DMS53 treated with DMSO at 0.1 percent for 48 hours (cell line): ENCODE measurements at regions not wholly inside any gene's neighbourhood (a gene's known extent, or its start where the extent isn't known, plus 50 kb on each side); places are given as distances from the start of the nearest gene placed in this dataset.
A peak's percentile ranks its signal among the peaks of the same experiment; 100 is the strongest.
"Not testable (repeated sequence)": the region's sequence is repeated elsewhere in the genome, so short reads cannot be mapped to it uniquely, and the experiment has no call there.

Source experiments
- DNase-seq: peaks from one replicate; lab custom pipeline; 2025; ENCODE audit not compliant: unreplicated experiment; lab: John Stamatoyannopoulos, UW

DNA sequence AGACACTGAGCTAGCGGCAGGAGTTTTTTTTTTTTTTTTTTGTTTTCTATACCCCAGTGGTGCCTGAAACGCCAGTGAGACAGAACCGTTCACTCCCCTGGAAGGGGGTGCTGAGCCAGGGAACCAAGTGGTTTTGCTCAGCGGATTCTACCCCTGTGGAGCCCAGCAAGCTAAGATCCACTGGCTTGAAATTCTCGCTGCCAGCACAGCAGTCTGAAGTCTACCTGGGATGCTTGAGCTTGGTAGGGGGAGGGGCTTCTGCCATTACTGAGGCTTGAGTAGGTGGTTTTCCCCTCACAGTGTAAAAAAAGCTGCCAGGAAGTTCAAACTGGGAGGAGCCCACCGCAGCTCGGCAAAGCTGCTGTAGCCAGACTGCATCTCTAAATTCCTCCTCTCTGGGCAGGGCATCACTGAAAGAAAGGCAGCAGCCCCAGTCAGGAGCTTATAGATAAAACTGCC, 173.0 kb downstream of the DMAC1 start:
- not testable (repeated sequence) for DNase-seq

DNA sequence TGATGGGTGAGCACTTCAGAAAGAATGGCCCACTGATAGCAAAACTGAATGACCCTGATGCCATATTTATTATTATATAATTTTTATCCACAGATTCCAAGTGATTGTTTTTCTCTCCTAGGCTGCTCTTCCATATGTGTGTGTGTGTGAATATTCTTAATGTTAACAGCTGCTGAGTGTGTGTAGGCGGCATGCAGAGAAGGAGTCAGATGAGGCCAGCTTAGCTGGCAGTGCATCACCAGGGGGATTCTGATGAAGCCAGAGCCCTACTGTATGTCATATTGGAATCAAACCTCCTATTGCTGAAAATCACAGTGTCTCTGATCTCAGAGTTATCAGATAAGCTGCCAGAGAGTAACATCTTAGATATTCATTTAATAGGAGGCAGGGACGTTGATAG, 177.1 kb downstream of the DMAC1 start:
- no peak for DNase-seq

DNA sequence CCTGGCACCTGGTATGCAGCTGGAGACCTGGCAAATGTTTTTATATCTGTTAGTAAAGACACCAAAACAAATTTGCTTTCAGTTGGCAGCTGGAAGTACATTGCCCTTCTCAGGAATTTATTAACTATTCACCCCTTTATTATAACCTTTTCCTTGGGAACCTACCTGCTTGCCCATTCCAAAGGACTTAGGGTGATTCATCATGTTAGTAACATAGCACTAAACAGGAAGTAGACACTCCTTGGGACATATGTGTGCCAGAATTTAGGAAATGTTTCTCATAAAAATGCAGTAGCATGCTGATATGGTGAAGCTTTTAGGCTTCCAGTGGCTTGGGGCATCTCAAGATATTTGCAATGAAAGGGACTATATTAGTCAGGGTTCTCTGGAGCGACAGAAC, 184.2 kb downstream of the DMAC1 start:
- no peak for DNase-seq

DNA sequence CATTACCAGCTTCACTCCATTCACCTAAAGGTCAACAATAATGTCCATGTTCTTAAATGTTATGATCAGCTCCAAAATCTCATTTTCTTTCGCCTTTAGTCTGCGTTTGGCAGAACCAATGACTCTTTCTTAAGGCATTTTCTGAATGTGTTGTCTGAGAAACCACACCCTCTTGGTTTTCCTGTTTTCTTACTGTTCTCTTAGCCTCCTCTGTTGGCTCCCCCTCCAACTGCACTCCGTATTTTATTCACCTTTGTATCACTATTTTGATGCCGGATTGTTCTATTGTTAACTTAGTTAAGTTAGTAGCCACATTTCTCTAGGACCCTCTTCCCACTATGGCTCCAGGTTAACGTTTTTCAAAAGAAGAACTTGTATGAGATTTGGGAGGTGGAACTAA, 185.6 kb downstream of the DMAC1 start:
- DNase-seq: no peak

DNA sequence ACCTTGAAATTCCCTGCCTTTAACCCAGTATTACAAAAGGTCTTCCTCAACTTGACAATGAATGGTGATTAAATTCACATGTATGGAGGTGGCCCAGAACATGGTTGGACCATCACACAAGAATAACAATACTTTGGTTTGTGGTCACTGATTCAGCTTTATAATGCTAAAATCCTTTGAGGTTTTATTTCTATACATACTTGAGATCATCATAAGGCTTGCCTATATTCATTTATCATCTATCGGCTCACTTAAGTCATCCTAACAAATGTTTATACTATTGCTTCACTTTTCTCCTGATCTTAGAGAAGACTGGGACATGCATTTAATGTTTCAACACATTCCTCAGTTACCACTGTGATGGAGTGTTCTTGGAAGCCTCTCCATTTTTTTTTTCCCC, 191.3 kb downstream of the DMAC1 start:
- DNase-seq: no peak

DNA sequence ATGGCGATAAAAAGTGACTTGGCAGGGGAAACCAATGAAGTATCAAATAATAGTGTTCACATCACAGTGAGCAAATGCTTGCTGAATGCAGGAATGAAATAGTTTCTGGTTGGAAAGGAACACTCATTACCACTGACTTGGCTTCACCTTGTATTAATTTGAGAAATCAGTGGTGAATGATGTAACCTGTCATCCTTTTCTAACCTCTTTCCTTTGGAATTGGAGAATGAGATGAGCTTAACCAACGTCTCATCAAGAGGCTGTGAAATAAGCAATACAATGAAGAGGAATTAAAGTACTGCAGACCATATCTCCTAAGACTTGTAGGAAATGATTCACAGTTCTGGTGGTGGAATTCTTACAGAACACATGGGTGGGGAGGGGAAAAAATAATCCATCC, 192.2 kb downstream of the DMAC1 start:
- no peak for DNase-seq

DNA sequence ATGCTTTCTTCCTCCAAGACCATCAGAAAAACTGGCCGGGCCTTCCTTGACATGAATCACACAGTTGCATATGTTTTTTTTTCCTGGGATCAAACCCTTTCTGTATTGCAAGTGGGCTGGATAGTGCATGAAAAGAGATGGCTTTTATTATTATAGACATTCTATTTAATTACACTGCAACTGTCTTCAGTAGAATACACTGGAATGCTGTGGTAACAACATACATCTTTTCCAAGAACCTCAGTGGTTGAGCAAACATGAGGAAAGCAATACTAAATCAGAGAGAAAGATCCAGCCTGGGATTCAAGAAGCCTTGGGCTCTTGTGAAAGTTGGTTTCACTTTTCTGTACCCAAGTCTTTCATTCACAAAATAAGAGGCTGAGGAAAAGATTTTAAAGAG, 193.0 kb downstream of the DMAC1 start:
- DNase-seq: no peak

DNA sequence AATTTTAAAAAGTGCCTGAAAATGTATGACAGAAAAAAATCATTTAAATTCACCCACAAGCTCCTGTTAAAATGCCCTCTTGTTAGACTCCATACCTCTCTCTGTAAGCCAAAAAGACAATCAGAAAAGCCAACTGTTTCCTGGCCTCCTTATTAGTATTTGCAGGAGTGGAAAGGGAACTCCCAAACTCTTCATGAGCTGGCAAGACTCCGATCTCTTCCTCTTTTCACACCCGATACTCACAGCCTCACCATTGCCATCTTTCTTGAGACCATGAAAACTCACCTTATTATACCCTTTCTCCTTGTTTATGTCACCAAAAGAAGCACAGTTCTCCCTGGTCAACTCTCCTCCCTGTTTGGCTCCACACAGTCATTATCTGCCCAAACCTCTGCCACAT, 197.8 kb downstream of the DMAC1 start:
- DNase-seq: no peak

DNA sequence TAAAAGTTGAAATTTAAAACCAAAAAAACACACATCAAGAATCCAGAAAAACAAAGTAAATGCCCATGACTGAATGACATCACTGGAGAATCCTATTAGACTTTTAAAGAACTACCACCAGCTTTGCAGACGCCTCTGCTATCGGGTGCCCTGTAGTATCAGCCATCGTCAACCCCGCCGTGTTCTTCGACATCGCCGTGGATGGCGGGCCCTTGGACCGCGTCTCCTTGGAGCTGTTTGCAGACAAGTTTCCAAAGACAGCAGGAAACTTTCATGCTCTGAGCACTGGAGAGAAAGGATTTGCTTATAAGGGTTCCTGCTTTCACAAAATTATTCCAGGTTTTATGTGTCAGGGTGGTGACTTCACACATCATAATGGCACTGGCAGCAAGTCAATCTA, 201.9 kb downstream of the DMAC1 start:
- no peak for DNase-seq

DNA sequence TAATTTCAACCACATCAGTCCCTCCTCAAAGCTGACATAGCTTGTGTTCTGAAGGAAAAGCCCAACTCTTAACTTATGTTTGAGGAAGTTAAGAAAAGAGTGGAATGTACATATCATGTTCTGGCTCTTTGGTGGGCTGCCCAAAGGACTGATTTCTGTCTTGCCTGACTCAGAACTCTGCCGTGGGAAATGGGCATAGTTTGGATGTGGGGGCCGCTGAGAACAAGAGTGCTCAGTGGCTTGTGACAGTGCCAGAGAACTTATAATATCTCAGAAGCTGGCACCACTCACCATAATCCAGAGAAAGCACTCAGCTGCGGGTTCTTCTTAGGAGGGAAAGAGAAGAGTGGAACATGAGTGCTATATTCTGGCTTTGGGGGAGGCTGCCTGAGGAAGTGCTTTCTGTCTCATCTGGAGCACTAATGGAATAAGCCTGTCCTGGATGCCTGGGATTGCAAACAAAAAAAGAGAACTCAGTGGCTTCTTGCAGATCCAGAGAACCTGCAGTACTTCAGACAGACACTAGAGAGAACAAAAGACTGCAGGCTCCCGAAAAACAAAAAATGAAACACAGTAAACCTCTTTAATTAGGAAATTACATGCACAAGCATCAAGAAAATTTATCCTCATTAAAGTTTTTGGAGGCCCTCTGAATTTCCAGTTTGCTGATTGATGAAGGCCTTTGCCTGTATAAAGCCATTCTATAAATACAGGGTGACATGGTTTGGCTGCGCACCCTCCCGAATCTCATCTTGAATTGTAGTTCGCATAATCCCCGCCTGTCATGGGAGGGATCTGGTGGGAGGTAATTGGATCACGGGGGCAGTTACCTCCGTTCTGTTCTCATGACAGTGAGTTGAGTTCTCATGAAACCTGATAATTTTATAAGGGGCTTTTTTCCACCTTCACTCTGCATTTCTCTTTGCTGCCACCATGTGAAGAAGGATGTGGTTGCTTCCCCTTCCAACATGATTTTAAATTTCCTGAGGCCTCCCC, 207.0 kb downstream of the DMAC1 start:
- no peak for DNase-seq

DNA sequence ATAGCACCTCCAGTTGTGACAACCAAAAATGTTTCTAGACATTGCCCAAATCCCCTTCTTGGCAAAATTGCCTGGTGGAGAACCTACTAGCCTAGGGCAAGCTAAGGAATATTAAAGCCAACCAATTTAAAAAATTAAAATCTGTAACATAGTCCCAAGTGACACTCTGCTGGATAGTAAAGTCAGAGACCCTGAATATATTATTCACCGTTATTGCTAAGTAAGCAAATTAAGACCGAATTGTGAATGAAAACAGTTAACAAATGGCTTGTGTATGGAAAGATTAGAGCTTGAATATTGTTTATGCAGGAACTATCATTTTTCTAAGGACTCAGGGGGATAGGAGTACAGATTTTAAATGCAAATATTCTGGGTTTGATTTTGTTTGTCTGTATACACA, 208.1 kb downstream of the DMAC1 start:
- DNase-seq: no peak

DNA sequence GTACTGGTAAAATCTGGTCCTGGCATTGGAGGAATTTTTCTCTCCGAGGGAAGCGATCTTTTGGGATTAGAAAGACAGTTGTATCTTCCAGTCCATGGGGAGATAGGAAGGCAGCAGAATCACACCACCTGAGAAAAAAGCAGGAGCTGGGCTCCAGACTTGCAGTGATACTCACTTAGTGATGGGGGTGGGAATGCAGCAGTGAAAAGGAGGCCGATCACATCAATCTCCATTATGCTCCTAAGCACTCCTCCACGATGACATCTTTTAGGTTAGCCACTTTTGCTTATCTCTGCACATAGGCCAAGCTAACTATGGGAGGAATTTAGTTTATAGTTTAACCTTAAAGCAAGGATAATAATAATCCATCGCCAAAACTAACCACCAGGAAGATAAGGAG, 219.0 kb downstream of the DMAC1 start:
- DNase-seq: no peak

DNA sequence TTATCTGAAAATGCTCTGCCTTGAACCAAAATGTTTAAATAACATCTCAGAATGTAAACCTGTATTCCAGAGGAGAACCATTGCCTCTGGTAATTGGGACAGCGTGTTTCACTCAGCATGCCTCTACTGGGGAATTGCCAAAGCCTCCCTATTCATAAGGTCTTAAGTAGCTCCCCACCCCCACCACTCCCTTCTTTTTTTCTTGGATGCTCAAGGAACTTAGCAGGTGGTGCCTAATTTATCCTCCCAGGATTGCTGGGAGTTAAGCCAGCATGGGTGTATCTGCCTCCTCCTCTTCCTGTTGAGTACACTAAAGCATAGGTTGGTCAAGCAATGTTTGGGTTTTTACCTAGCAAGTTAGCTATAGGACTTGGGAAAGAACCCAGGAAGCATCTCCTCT, 220.2 kb downstream of the DMAC1 start:
- DNase-seq: no peak

DNA sequence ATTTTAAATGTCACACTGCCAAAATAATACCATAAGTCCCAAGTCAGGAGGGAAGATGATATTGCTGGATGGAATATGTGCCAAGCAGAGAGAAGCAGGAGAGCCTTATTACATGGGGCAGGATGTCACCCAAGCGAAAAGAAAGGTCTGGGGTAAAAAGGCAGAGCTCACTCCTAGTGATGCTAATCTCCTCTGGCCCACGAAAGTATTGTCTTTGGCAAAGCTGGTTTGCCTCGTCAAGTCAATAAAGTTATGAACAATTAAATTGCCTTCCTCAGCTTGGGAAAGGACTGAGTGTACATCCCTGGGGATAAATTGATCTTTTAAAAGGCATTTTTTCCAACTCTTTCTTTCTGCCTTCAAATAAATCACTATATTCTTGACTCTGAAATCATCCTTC, 220.6 kb downstream of the DMAC1 start:
- no peak for DNase-seq

DNA sequence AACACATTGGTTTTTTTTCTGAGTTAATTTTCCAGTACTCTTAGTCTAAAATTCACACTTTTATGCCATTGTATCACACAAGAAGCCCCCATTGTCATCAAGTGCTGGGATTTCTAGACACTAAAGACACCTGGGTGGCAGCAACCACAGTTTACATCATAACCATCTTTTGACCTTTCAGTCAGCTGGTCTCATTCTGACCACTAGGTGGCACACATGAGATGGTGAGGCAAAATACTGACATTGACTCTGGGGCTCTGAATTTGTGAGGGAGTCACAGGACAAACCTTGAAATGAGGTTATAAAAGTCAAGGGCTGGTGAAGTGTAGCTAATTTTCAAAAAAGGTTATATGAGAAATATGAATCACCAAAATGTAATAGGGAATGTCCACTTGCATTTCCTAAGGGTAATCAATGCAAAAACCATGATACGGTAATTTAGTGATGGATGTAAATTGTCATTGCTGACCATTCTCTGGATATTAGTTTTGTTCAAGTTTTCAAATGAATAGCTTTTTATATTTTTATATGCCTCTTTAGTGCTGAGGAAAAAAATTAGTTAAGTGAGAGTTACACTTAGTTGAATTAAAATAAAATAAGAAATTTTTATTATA, 229.4 kb downstream of the DMAC1 start:
- DNase-seq: peak; percentile 46

DNA sequence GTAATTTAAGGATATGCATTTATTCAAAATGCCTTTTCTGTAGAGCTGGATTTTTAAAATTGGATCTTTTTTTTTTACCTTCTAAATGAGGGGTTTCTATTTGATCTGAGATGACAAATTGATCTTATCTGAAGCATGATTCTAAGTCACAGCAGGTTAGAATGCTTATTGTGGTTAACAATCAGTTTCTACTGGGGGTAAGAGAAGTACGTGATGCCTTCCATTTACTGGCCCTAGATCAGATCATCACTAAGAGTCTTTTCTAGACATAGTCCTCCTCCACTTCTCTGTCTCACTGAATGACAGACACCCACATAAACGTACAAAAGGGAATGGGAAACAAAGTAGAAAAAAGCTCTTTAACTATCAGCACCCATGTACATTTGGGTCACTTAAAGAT, 231.9 kb downstream of the DMAC1 start:
- no peak for DNase-seq

DNA sequence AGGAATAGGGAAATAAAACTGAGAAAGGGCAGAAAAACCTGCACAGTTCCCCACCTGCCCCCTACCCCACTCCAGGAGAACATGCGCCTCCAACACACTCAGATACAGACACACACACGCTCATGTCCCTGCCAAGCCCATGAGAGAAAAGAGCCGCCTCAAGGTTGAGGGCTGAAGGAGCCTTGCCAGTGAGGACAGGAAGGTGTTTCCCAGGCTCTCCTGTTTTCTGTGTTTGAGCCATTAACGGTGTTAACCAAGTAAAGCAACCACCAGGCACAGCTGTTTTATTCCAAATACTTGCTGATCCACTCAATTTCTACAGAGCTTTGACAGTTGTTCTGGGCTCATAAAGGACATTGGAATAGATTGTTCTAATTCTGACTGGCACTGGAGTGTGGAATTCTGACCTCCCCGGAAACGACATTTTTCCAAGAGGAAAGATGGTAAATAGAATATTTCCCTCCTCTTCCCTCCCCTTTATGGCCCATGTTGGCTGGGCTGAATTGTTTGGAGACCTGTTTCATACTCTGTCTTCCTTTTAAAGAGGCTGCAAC, 238.0 kb downstream of the DMAC1 start:
- DNase-seq: no peak

DNA sequence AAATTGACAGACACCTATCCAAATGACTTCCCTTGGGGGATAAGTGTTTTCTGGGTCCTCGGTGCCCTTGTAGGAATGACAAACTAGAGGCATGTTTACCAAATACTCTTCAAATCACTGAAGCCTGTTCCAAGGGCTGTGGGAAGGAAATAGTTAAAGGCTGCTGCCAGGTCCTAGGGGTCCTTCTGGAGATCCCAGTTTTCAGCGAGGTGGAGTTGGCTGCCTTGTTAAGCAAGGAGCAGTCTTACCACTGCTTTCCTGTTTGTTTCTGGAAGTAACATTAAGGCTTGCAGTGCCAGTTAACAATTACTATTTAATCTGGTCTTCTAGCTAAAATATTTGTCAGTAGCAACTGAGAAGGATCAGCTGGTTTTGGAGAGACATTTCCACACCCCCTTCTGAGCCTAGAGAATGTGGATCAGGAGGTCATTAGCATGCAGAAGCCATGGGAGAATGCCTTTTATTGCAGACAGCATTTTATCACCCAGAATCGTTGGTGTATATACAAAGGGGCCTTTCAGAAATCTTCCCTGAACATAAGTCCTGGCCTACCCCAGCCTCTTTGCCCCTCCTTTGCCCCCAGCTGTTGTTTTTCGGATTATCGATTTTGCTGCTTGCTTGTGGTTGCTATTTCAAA, 238.8 kb downstream of the DMAC1 start:
- DNase-seq: no peak

DNA sequence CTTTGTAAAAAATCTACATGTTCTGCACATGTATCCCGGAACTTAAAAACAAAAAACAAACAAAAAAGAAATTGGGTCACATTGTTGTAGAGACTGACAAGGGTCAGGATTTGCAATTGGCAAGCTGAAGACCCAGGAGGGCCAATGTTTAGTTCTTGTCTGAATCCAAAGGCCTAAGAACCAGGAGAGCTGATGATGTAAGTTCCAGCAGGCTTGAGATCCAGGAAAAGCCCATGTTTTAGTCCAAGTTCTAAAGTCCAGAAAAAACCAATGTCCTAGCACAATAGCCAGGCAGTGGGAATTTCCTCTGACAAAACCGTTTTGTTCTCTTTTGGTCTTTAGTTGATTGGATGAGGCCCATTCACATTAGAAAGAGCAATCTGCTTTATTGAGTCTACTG, 244.9 kb downstream of the DMAC1 start:
- no peak for DNase-seq

DNA sequence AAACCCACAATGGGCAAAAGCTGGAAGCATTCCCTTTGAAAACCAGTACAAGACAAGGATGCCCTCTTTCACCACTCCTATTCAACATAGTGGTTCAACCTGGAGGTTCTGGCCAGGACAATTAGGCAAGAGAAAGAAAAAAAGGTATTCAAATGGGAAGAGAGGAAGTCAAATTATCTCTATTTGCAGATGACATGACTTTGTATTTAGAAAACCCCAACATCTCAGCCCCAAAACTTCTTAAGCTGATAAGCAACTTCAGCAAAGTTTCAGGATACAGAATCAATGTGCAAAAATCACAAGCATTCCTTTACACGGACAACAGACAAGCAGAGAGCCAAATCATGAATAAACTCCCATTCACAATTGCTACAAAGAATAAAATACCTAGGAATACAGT, 246.9 kb downstream of the DMAC1 start:
- DNase-seq: not testable (repeated sequence)

DNA sequence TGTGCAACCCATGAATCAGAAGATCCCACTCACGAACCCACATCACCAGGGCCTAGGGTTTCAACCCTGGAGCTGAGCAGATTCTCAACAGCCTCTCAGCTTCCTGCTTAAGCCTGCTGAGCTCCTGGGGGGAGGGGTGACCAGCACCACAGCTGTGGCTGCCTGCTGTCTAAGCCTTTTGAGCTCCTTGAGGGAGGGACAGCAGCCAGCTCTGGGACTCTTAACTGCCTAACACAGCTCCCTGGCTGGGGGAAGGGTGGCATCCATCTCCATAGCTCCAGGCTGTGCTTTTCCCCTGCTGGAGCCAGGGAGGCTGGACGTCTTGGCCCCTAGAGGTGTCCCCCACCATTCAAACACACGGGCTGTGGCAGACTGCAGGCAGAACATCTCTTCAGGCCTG, 250.3 kb downstream of the DMAC1 start:
- DNase-seq: no peak

DNA sequence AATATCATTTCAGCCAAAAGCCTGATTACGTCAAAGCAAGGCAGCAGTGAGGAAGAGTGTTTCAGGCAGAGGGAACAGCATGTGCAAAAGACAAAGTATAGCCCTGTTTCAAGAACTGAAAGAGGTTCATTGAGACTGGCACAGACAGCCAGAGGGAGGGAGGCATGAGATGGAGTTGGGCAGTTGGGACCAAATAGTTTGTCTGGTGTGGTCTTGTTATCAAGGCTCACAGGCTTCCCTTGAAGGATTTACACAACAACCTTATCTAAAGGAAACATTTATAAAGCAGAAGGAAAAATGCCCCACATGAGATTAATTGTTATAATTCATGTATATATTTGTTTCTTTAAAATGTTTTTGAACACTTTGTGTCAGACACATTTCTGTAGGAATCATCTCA, 253.3 kb downstream of the DMAC1 start:
- DNase-seq: no peak
